H9 (cell line): ENCODE measurements at regions not wholly inside any gene's neighbourhood (a gene's known extent, or its start where the extent isn't known, plus 50 kb on each side); places are given as distances from the start of the nearest gene placed in this dataset.

ENCODE experiments used
- DNase-seq: peaks from one replicate; pipeline ENCODE4 v3.0.0-alpha.2; 2017
- H2AFZ ChIP-seq: one replicate; pipeline ENCODE4 v1.6.1; 2013; ENCODE audit warnings: mild to moderate bottlenecking, low read length, control low read depth, moderate library complexity
- H2AK5ac ChIP-seq: 2 replicates; pipeline ENCODE4 v1.6.1; 2013; ENCODE audit warnings: low read length, control low read depth, mixed read lengths; ENCODE audit not compliant: insufficient read length
- H2BK120ac ChIP-seq: one replicate; pipeline ENCODE4 v1.6.1; 2013; ENCODE audit warnings: low read depth, mild to moderate bottlenecking, low read length, control low read depth, inconsistent platforms; ENCODE audit not compliant: poor library complexity, severe bottlenecking
- H2BK12ac ChIP-seq: 2 replicates; pipeline ENCODE4 v1.6.1; 2013; ENCODE audit warnings: low read length, control low read depth, mixed read lengths, low read depth; ENCODE audit not compliant: insufficient read length
- H2BK15ac ChIP-seq: 2 replicates; pipeline ENCODE4 v1.6.1; 2013; ENCODE audit warnings: low read depth, low read length, control low read depth
- H2BK20ac ChIP-seq: one replicate; pipeline ENCODE4 v1.6.1; 2013; ENCODE audit warnings: low read depth, mild to moderate bottlenecking, low read length, control low read depth, inconsistent platforms; ENCODE audit not compliant: poor library complexity, severe bottlenecking
- H2BK5ac ChIP-seq: 2 replicates; pipeline ENCODE4 v1.6.1; 2013; ENCODE audit warnings: low read length, control low read depth, mixed read lengths; ENCODE audit not compliant: insufficient read length
- H3K14ac ChIP-seq: 2 replicates; pipeline ENCODE4 v1.6.1; 2013; ENCODE audit warnings: low read length, control low read depth; ENCODE audit not compliant: insufficient read depth
- H3K18ac ChIP-seq: 2 replicates; pipeline ENCODE4 v1.6.1; 2013; ENCODE audit warnings: low read depth, mild to moderate bottlenecking, mixed read lengths, low read length, control low read depth; ENCODE audit not compliant: insufficient read length
- H3K23ac ChIP-seq: 2 replicates; pipeline ENCODE4 v1.6.1; 2013; ENCODE audit warnings: low read length, control low read depth, mixed read lengths, low read depth; ENCODE audit not compliant: insufficient read length
- H3K23me2 ChIP-seq: 2 replicates; pipeline ENCODE4 v1.6.1; 2013; ENCODE audit warnings: low read depth, mild to moderate bottlenecking, mixed read lengths, low read length, control low read depth; ENCODE audit not compliant: insufficient read length, poor library complexity, severe bottlenecking
- H3K27ac ChIP-seq: 2 replicates; pipeline ENCODE4 v1.5.1; 2013; ENCODE audit warnings: low read length, control low read depth, mixed read lengths, low read depth; ENCODE audit not compliant: insufficient read length
- H3K27me3 ChIP-seq: 2 replicates; pipeline ENCODE4 v1.6.1; 2013; ENCODE audit warnings: low read length, control low read depth, inconsistent platforms; ENCODE audit not compliant: insufficient read depth
- H3K4ac ChIP-seq: 2 replicates; pipeline ENCODE4 v1.6.1; 2013; ENCODE audit warnings: low read depth, mild to moderate bottlenecking, control low read depth, inconsistent platforms, low read length, moderate library complexity
- H3K4me1 ChIP-seq: 2 replicates; pipeline ENCODE4 v1.6.1; 2013; ENCODE audit warnings: low read length, control low read depth, inconsistent platforms; ENCODE audit not compliant: insufficient read depth
- H3K4me2 ChIP-seq: 2 replicates; pipeline ENCODE4 v1.6.1; 2013; ENCODE audit warnings: low read length, control low read depth, mixed read lengths; ENCODE audit not compliant: insufficient read length, insufficient read depth
- H3K56ac ChIP-seq: 2 replicates; pipeline ENCODE4 v1.6.1; 2013; ENCODE audit warnings: low read depth, mild to moderate bottlenecking, mixed read lengths, low read length, control low read depth; ENCODE audit not compliant: insufficient read length
- H3K79me1 ChIP-seq: 2 replicates; pipeline ENCODE4 v1.6.1; 2013; ENCODE audit warnings: low read depth, mild to moderate bottlenecking, moderate library complexity, low read length, control low read depth, inconsistent platforms; ENCODE audit not compliant: insufficient read depth, poor library complexity, severe bottlenecking
- H3K79me2 ChIP-seq: 2 replicates; pipeline ENCODE4 v1.6.1; 2013; ENCODE audit warnings: low read length, control low read depth, inconsistent platforms; ENCODE audit not compliant: insufficient read depth
- H3K9ac ChIP-seq: 2 replicates; pipeline ENCODE4 v1.6.1; 2013; ENCODE audit warnings: low read length, control low read depth, mixed read lengths; ENCODE audit not compliant: insufficient read length; ENCODE audit errors: extremely low read depth
- H3K9me3 ChIP-seq: one replicate; pipeline ENCODE4 v1.6.1; 2013; ENCODE audit warnings: low read depth, low read length, inconsistent platforms; ENCODE audit not compliant: control insufficient read depth
- H3T11ph ChIP-seq: one replicate; pipeline ENCODE4 v1.6.1; 2013; ENCODE audit warnings: mild to moderate bottlenecking, low read length, control low read depth, inconsistent platforms
- H4K20me1 ChIP-seq: one replicate; pipeline ENCODE4 v1.6.1; 2013; ENCODE audit not compliant: control insufficient read depth, insufficient read length, insufficient read depth
- H4K5ac ChIP-seq: 2 replicates; pipeline ENCODE4 v1.6.1; 2013; ENCODE audit warnings: low read depth, mild to moderate bottlenecking, mixed read lengths, low read length, control low read depth; ENCODE audit not compliant: insufficient read length
- H4K8ac ChIP-seq: replicated peaks from 2 replicates; pipeline ENCODE4 v1.6.1; 2013; ENCODE audit warnings: low read length, control low read depth, mixed read lengths, low read depth; ENCODE audit not compliant: insufficient read length
- H4K91ac ChIP-seq: 2 replicates; pipeline ENCODE4 v1.6.1; 2013; ENCODE audit warnings: low read depth, mild to moderate bottlenecking, moderate library complexity, mixed read lengths, low read length, control low read depth; ENCODE audit not compliant: insufficient read length
- H3K27ac Mint-ChIP-seq, 3 experiments: 2 replicates in 2 of 3; 3 replicates in 1 of 3; pipeline ENCODE4 v1.8.0; 2020 to 2021; ENCODE audit warnings: mixed read lengths in 3 of 3, mild to moderate bottlenecking in 1 of 3, moderate library complexity in 1 of 3
- H3K27me3 Mint-ChIP-seq: 2 replicates; pipeline ENCODE4 v1.8.0; 2021; ENCODE audit warnings: low read depth, mild to moderate bottlenecking, moderate library complexity, mixed read lengths
- H3K36me3 Mint-ChIP-seq, 3 experiments: 2 replicates in 2 of 3; 3 replicates in 1 of 3; pipeline ENCODE4 v1.8.0; 2020 to 2021; ENCODE audit warnings: low read depth in 3 of 3, mixed read lengths in 3 of 3; ENCODE audit not compliant: insufficient read depth in 1 of 3
- H3K4me1 Mint-ChIP-seq, 2 experiments: 2 replicates each; pipeline ENCODE4 v1.8.0; 2020; ENCODE audit warnings: mixed read lengths in 2 of 2
- H3K4me3 Mint-ChIP-seq, 2 experiments: 2 replicates in 1 of 2; 3 replicates in 1 of 2; pipeline ENCODE4 v1.8.0; 2020 to 2021; ENCODE audit warnings: mild to moderate bottlenecking in 2 of 2, mixed read lengths in 2 of 2, moderate library complexity in 1 of 2
- H3K9me3 Mint-ChIP-seq, 2 experiments: 2 replicates in 1 of 2; 3 replicates in 1 of 2; pipeline ENCODE4 v1.8.0; 2020; ENCODE audit warnings: mild to moderate bottlenecking in 2 of 2, mixed read lengths in 2 of 2, moderate library complexity in 1 of 2
- WGBS: extraction: QIAGEN DNeasy Blood & Tissue Kit; methylation state at CpG from one replicate; pipeline ENCODE4 v1.1.7; 2013; ENCODE audit warnings: missing lambda C conversion rate, low lambda C conversion rate, mixed read lengths; ENCODE audit not compliant: insufficient read length; ENCODE audit errors: extremely low coverage; 5-methylcytosine and 5-hydroxymethylcytosine counted together
- TF ChIP-seq, protein P1 (sequence below): fragments of 200-600 bp; sonication (generic); conservative IDR thresholded peaks from 3 replicates; pipeline ENCODE4 v1.8.0; 2021; ENCODE audit warnings: antibody characterized with exemption, mild to moderate bottlenecking

DNA sequence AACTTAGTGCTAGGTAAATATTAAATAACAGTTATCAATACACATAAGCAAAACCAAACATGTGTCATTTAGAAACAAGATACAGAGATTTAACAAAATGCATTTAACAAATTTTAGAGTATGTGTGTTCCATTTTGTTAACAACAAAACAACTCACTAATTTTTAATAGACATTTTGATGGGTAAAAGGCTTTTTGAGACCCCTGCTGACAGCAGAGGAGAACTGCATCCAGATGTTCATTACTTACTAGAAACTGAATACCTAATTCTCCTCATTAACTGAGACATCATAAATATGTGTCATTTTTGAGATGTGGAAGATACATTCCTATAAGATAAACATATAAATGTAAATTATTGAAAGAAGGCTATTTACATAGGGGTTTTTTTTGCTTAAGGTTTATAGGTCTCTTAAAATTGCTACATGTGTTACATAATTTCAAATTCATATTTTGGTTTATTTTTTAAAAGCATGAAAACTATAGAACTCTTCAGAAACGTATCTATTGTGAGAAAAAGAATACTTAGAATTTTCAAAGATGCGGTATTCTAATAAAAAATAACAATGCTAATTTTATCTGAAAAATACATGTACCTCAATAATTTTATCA is 1009.8 kb downstream of the TUSC7 start:
- Mint-ChIP-seq H3K27ac (no peak overlapping the region), H3K9me3 (peaks cover 0 to 7% of the 10 kb centered on the region in 2 experiments; a peak in 1 of 5 replicates)

More for the DNA sequence above, 1009.8 kb downstream of the TUSC7 start:
- Histone ChIP-seq H2AK5ac (no peak overlapping the region), H4K8ac (no peak overlapping the region), H3K4me1 (no peaks in the 10 kb centered on the region), H4K91ac (no peak overlapping the region), H3K79me1 (no peaks in the 10 kb centered on the region), H3K4me2 (no peak overlapping the region), H3K9me3 (no peaks in the 10 kb centered on the region), H2BK5ac (no peak overlapping the region), H2AFZ (no peak overlapping the region), H2BK120ac (no peak overlapping the region), H2BK15ac (no peak overlapping the region), H4K5ac (no peak overlapping the region), H3K4ac (no peak overlapping the region), H3K27ac (no peak overlapping the region), H3K56ac (no peak overlapping the region), H4K20me1 (no peaks in the 10 kb centered on the region), H3K27me3 (no peaks in the 10 kb centered on the region), H3K23ac (no peak overlapping the region), H2BK20ac (no peak overlapping the region), H3K18ac (no peak overlapping the region), H3K79me2 (no peaks in the 10 kb centered on the region), H3K23me2 (no peaks in the 10 kb centered on the region), H3T11ph (no peak overlapping the region), H2BK12ac (no peak overlapping the region), H3K9ac (no peak overlapping the region), H3K14ac (no peak overlapping the region)
- Mint-ChIP-seq H3K4me1 (peaks cover 4 to 5% of the 10 kb centered on the region in 2 experiments), H3K36me3 (no peaks in the 10 kb centered on the region; a peak in 1 of 7 replicates), H3K4me3 (no peak overlapping the region), H3K27me3 (no peaks in the 10 kb centered on the region)
- DNase-seq = no peak
- TF ChIP-seq, protein P1, sequence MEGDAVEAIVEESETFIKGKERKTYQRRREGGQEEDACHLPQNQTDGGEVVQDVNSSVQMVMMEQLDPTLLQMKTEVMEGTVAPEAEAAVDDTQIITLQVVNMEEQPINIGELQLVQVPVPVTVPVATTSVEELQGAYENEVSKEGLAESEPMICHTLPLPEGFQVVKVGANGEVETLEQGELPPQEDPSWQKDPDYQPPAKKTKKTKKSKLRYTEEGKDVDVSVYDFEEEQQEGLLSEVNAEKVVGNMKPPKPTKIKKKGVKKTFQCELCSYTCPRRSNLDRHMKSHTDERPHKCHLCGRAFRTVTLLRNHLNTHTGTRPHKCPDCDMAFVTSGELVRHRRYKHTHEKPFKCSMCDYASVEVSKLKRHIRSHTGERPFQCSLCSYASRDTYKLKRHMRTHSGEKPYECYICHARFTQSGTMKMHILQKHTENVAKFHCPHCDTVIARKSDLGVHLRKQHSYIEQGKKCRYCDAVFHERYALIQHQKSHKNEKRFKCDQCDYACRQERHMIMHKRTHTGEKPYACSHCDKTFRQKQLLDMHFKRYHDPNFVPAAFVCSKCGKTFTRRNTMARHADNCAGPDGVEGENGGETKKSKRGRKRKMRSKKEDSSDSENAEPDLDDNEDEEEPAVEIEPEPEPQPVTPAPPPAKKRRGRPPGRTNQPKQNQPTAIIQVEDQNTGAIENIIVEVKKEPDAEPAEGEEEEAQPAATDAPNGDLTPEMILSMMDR = peak; percentile 87
- no CpG with 5 or more reads among the region's 2 CpGs for WGBS
